ENCODE measurements at regions not wholly inside any gene's neighbourhood (a gene's known extent, or its start where the extent isn't known, plus 50 kb on each side); places are given as distances from the start of the nearest gene placed in this dataset.

- ChIA-PET CTCF (no interaction called here), POLR2A (no interaction called here)
- no peaks in the 10 kb centered on the region for H3K9me3 ChIP-seq (ENCODE audit: control insufficient read depth in 1 of 2, insufficient read depth in 1 of 2, low read length in 2 of 2)
- no peaks in the 10 kb centered on the region for H3K36me3 Mint-ChIP-seq (ENCODE audit: low read depth)
- no peak for TF ChIP-seq CTCF (IDR thresholded peaks at IDR 0.05)
- H3K9me3 Mint-ChIP-seq = peaks cover 10% of the 10 kb centered on the region
- ATAC-seq (ENCODE audit: poor library complexity) (no peak), DNase-seq (no peak)
- H3K36me3 ChIP-seq (ENCODE audit: insufficient read depth, low read length) = no peaks in the 10 kb centered on the region
- H3K27me3 Mint-ChIP-seq = no peaks in the 10 kb centered on the region
- no peak overlapping the region for H3K27ac Mint-ChIP-seq
- H3K4me1 Mint-ChIP-seq (ENCODE audit: low read depth) = no peaks in the 10 kb centered on the region
- no peaks in the 10 kb centered on the region for H3K4me1 ChIP-seq (ENCODE audit: insufficient read depth, low read length)
- no peaks in the 10 kb centered on the region for H3K27me3 ChIP-seq (ENCODE audit: control insufficient read depth in 1 of 2, insufficient read depth in 2 of 2, low read length in 2 of 2)
- H3K4me3 Mint-ChIP-seq = no peak overlapping the region
- no peak overlapping the region for H3K27ac ChIP-seq (ENCODE audit: low read depth in 1 of 2, low read length in 2 of 2)
- H3K4me3 ChIP-seq (ENCODE audit: low read length) = no peak overlapping the region
- intact Hi-C loops (cut with DNase I, micrococcal nuclease) = no loop called here
Observed at GRCh38 chr7:46527360-46527759, 606.3 kb upstream of the IGFBP3 start.

- intact Hi-C loops (cut with DNase I, micrococcal nuclease) = no loop called here
- TF ChIP-seq CTCF (IDR thresholded peaks at IDR 0.05) = no peak
- no peak overlapping the region for H3K27ac Mint-ChIP-seq
Observed at GRCh38 chr7:46525876-46526275, 604.8 kb upstream of the IGFBP3 start.

GRCh38 chr7:46524350-46524749 lies 603.3 kb upstream of the IGFBP3 start:
- H3K27me3 ChIP-seq (ENCODE audit: control insufficient read depth in 1 of 2, insufficient read depth in 2 of 2, low read length in 2 of 2) = no peaks in the 10 kb centered on the region
- H3K27ac Mint-ChIP-seq = no peak overlapping the region
- ATAC-seq (ENCODE audit: poor library complexity) = no peak
- no peaks in the 10 kb centered on the region for H3K36me3 Mint-ChIP-seq (ENCODE audit: low read depth)
- no peaks in the 10 kb centered on the region for H3K9me3 ChIP-seq (ENCODE audit: control insufficient read depth in 1 of 2, insufficient read depth in 1 of 2, low read length in 2 of 2)
- no peak overlapping the region for H3K27ac ChIP-seq (ENCODE audit: low read depth in 1 of 2, low read length in 2 of 2)
- H3K9me3 Mint-ChIP-seq = peaks cover 9% of the 10 kb centered on the region
- no peaks in the 10 kb centered on the region for H3K36me3 ChIP-seq (ENCODE audit: insufficient read depth, low read length)
- no peaks in the 10 kb centered on the region for H3K4me1 ChIP-seq (ENCODE audit: insufficient read depth, low read length)
- no peak overlapping the region for H3K4me3 ChIP-seq (ENCODE audit: low read length)
- H3K27me3 Mint-ChIP-seq = no peaks in the 10 kb centered on the region
- CTCF ChIA-PET = no interaction called here
- no peak overlapping the region for H3K4me3 Mint-ChIP-seq
- POLR2A ChIA-PET = no interaction called here
- no peak for DNase-seq
- no peaks in the 10 kb centered on the region for H3K4me1 Mint-ChIP-seq (ENCODE audit: low read depth)
- intact Hi-C loops (cut with DNase I, micrococcal nuclease) = no loop called here
- no peak for TF ChIP-seq CTCF (IDR thresholded peaks at IDR 0.05)

More at GRCh38 chr7:46525876-46526275, 604.8 kb upstream of the IGFBP3 start:
- Mint-ChIP-seq H3K4me1 (ENCODE audit: low read depth) (no peaks in the 10 kb centered on the region), H3K4me3 (no peak overlapping the region), H3K9me3 (peaks cover 9% of the 10 kb centered on the region), H3K36me3 (ENCODE audit: low read depth) (no peaks in the 10 kb centered on the region), H3K27me3 (no peaks in the 10 kb centered on the region)
- Histone ChIP-seq H3K27ac (ENCODE audit: low read depth in 1 of 2, low read length in 2 of 2) (no peak overlapping the region), H3K27me3 (ENCODE audit: control insufficient read depth in 1 of 2, insufficient read depth in 2 of 2, low read length in 2 of 2) (no peaks in the 10 kb centered on the region), H3K9me3 (ENCODE audit: control insufficient read depth in 1 of 2, insufficient read depth in 1 of 2, low read length in 2 of 2) (no peaks in the 10 kb centered on the region), H3K4me3 (ENCODE audit: low read length) (no peak overlapping the region), H3K4me1 (ENCODE audit: insufficient read depth, low read length) (no peaks in the 10 kb centered on the region), H3K36me3 (ENCODE audit: insufficient read depth, low read length) (no peaks in the 10 kb centered on the region)
- POLR2A ChIA-PET = no interaction called here
- ATAC-seq (ENCODE audit: poor library complexity) (no peak), DNase-seq (no peak)
- CTCF ChIA-PET = no interaction called here

All from CD4-positive, alpha-beta T cell (primary cell).